OCI-LY3 (cell line): ENCODE measurements at regions not wholly inside any gene's neighbourhood (a gene's known extent, or its start where the extent isn't known, plus 50 kb on each side); places are given as distances from the start of the nearest gene placed in this dataset.

Source experiments
- H2AFZ ChIP-seq: fragments of 200-600, 300-600 bp; shearing (Covaris generic); 2 replicates; pipeline ENCODE4 v1.6.0; 2014; ENCODE audit warnings: antibody characterized with exemption, low read depth, low read length
- H3K27ac ChIP-seq: fragments of 200-600, 300-600 bp; sonication (generic); 2 replicates; pipeline ENCODE4 v1.5.1; 2014; ENCODE audit warnings: mild to moderate bottlenecking, low read length, moderate library complexity, mixed read lengths
- H3K27me3 ChIP-seq: fragments of 200-600, 300-600 bp; sonication (generic); 2 replicates; pipeline ENCODE4 v1.6.1; 2014; ENCODE audit warnings: low read depth, low read length, mixed read lengths
- H3K36me3 ChIP-seq: fragments of 200-600, 300-600 bp; sonication (generic); replicated peaks from 2 replicates; pipeline ENCODE3; 2014; ENCODE audit warnings: low read depth, low read length, mixed read lengths
- H3K4me1 ChIP-seq: fragments of 300-600, 200-600 bp; sonication (generic); 2 replicates; pipeline ENCODE4 v1.6.1; 2014; ENCODE audit warnings: low read length, mixed read lengths
- H3K4me2 ChIP-seq: fragments of 200-600, 300-600 bp; sonication (generic); 2 replicates; pipeline ENCODE4 v1.6.1; 2014; ENCODE audit warnings: low read length, mixed read lengths
- H3K4me3 ChIP-seq: fragments of 300-600, 200-600 bp; sonication (generic); 2 replicates; pipeline ENCODE4 v1.5.1; 2014; ENCODE audit warnings: antibody characterized with exemption, mild to moderate bottlenecking, low read length, moderate library complexity
- H3K79me2 ChIP-seq: fragments of 300-600, 200-600 bp; shearing (Covaris generic); 2 replicates; pipeline ENCODE4 v1.6.1; 2014; ENCODE audit warnings: mild to moderate bottlenecking, low read length, mixed read lengths
- H3K9ac ChIP-seq: fragments of 300-600, 200-600 bp; shearing (Covaris generic); 2 replicates; pipeline ENCODE4 v1.6.0; 2014; ENCODE audit warnings: mild to moderate bottlenecking, low read length, moderate library complexity
- H3K9me3 ChIP-seq: fragments of 200-600, 300-600 bp; shearing (Covaris generic); 2 replicates; pipeline ENCODE4 v1.6.1; 2014; ENCODE audit warnings: low read length, mixed read lengths; ENCODE audit not compliant: insufficient read depth
- H4K20me1 ChIP-seq: fragments of 200-600, 300-600 bp; sonication (generic); 2 replicates; pipeline ENCODE4 v1.6.1; 2016; ENCODE audit warnings: low read length, mixed read lengths; ENCODE audit not compliant: insufficient read depth
- EZH2phosphoT487 ChIP-seq: fragments of 200-600 bp; shearing (Covaris generic); IDR thresholded peaks from 2 replicates; pipeline ENCODE4 v1.6.1; 2018; ENCODE audit warnings: antibody characterized with exemption, mixed run types, low read depth
- TF ChIP-seq, protein P1 (sequence below): fragments of 200-600, 300-600 bp; sonication (generic); IDR thresholded peaks from 2 replicates; pipeline ENCODE4 v1.5.1; 2014; ENCODE audit warnings: antibody characterized with exemption, low read length, low read depth

- Histone ChIP-seq H3K36me3 (peaks cover 4% of the 10 kb centered on the region), H3K9ac (no peak overlapping the region), H3K4me1 (no peaks in the 10 kb centered on the region), H4K20me1 (no peaks in the 10 kb centered on the region), H3K4me2 (no peak overlapping the region), H2AFZ (no peak overlapping the region), H3K4me3 (no peak overlapping the region), H3K79me2 (no peaks in the 10 kb centered on the region), H3K9me3 (peaks cover 10% of the 10 kb centered on the region; the same call in 1 of the 2 replicates), H3K27me3 (no peaks in the 10 kb centered on the region), H3K27ac (no peak overlapping the region)
- TF ChIP-seq, protein P1, sequence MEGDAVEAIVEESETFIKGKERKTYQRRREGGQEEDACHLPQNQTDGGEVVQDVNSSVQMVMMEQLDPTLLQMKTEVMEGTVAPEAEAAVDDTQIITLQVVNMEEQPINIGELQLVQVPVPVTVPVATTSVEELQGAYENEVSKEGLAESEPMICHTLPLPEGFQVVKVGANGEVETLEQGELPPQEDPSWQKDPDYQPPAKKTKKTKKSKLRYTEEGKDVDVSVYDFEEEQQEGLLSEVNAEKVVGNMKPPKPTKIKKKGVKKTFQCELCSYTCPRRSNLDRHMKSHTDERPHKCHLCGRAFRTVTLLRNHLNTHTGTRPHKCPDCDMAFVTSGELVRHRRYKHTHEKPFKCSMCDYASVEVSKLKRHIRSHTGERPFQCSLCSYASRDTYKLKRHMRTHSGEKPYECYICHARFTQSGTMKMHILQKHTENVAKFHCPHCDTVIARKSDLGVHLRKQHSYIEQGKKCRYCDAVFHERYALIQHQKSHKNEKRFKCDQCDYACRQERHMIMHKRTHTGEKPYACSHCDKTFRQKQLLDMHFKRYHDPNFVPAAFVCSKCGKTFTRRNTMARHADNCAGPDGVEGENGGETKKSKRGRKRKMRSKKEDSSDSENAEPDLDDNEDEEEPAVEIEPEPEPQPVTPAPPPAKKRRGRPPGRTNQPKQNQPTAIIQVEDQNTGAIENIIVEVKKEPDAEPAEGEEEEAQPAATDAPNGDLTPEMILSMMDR, result no peak
- TF ChIP-seq EZH2phosphoT487, result no peak
Measured at GRCh38 chr18:43501099-43501498, 223.8 kb upstream of the SYT4 start.

- H4K20me1 ChIP-seq, result no peaks in the 10 kb centered on the region
- H3K4me3 ChIP-seq, result no peak overlapping the region
- no peaks in the 10 kb centered on the region for H3K27me3 ChIP-seq
- H3K4me1 ChIP-seq, result no peaks in the 10 kb centered on the region
- no peak overlapping the region for H2AFZ ChIP-seq
- no peaks in the 10 kb centered on the region for H3K79me2 ChIP-seq
- H3K9me3 ChIP-seq, result peaks cover 48% of the 10 kb centered on the region
- no peak overlapping the region for H3K27ac ChIP-seq
- no peak overlapping the region for H3K4me2 ChIP-seq
- peaks cover 17% of the 10 kb centered on the region for H3K36me3 ChIP-seq
- TF ChIP-seq EZH2phosphoT487, result no peak
- TF ChIP-seq, protein P1, result no peak
- no peak overlapping the region for H3K9ac ChIP-seq
Measured at GRCh38 chr18:43506935-43507334, 229.6 kb upstream of the SYT4 start.

- Histone ChIP-seq H4K20me1 (no peaks in the 10 kb centered on the region), H3K27ac (no peak overlapping the region), H3K9ac (no peak overlapping the region), H3K27me3 (no peaks in the 10 kb centered on the region), H3K9me3 (peaks cover 48% of the 10 kb centered on the region), H2AFZ (no peak overlapping the region), H3K79me2 (no peaks in the 10 kb centered on the region), H3K4me1 (no peaks in the 10 kb centered on the region), H3K36me3 (peaks cover 17% of the 10 kb centered on the region), H3K4me2 (no peak overlapping the region), H3K4me3 (no peak overlapping the region)
- no peak for TF ChIP-seq EZH2phosphoT487
- TF ChIP-seq, protein P1, result no peak
Measured at GRCh38 chr18:43507842-43508481, 230.7 kb upstream of the SYT4 start.

GRCh38 chr18:43514747-43515146 is 237.5 kb upstream of the SYT4 start:
- H3K4me2 ChIP-seq, result no peak overlapping the region
- H3K9ac ChIP-seq, result no peak overlapping the region
- no peak overlapping the region for H2AFZ ChIP-seq
- H3K4me1 ChIP-seq, result no peaks in the 10 kb centered on the region
- no peaks in the 10 kb centered on the region for H3K27me3 ChIP-seq
- no peak overlapping the region for H3K27ac ChIP-seq
- no peaks in the 10 kb centered on the region for H3K79me2 ChIP-seq
- TF ChIP-seq, protein P1, result no peak
- TF ChIP-seq EZH2phosphoT487, result no peak
- no peaks in the 10 kb centered on the region for H4K20me1 ChIP-seq
- H3K36me3 ChIP-seq, result peaks cover 13% of the 10 kb centered on the region
- H3K9me3 ChIP-seq, result peaks cover 26% of the 10 kb centered on the region
- no peak overlapping the region for H3K4me3 ChIP-seq
